Mammary epithelial cell (primary cell): ENCODE measurements at regions not wholly inside any gene's neighbourhood (a gene's known extent, or its start where the extent isn't known, plus 50 kb on each side); places are given as distances from the start of the nearest gene placed in this dataset.

Experiments
- CTCF ChIP-seq, 2 donors: IDR thresholded peaks in 1 of 2; conservative IDR thresholded peaks in 1 of 2; 2 replicates each; pipeline ENCODE4 v1.5.1; 2011 to 2012; ENCODE audit warnings: inconsistent platforms in 2 of 2, low read length in 2 of 2, mild to moderate bottlenecking in 2 of 2, control low read depth in 1 of 2, low read depth in 1 of 2; ENCODE audit not compliant: insufficient read depth in 1 of 2; ENCODE audit errors: extremely low read depth in 1 of 2
- EZH2 ChIP-seq: IDR thresholded peaks from 2 replicates; pipeline ENCODE4 v1.6.1; 2012; ENCODE audit warnings: low read length, inconsistent platforms, borderline replicate concordance

DNA sequence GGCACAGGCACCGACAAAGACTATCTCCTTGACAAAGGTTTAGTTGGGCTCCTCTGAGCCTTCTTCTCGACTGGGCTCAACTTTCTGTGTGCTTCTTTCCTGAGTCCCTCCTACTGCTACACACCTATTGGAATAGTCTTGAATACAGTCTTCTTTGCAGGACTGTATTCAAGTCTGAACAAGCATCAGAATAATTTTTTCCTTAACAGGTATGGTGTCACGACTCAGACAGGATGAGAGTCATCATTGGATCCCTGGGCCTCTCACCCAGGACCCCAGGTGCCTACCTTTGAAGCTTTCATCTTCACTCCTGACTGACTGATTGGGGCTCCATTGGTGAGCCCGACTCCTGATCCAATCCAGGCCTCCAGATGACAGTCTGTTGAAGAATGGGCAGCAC, 66.3 kb downstream of the CRYGS start:
- TF ChIP-seq CTCF (conservative IDR thresholded peaks at IDR 0.05 in 1 of 2, IDR thresholded peaks at IDR 0.05 in 1 of 2; ENCODE audit: extremely low read depth in 1 of 2, insufficient read depth in 1 of 2, low read depth in 1 of 2, low read length in 2 of 2) (no peak), EZH2 (no peak)
